ENCODE measurements at regions not wholly inside any gene's neighbourhood (a gene's known extent, or its start where the extent isn't known, plus 50 kb on each side); places are given as distances from the start of the nearest gene placed in this dataset.
A peak's percentile ranks its signal among the peaks of the same experiment; 100 is the strongest.

DNA sequence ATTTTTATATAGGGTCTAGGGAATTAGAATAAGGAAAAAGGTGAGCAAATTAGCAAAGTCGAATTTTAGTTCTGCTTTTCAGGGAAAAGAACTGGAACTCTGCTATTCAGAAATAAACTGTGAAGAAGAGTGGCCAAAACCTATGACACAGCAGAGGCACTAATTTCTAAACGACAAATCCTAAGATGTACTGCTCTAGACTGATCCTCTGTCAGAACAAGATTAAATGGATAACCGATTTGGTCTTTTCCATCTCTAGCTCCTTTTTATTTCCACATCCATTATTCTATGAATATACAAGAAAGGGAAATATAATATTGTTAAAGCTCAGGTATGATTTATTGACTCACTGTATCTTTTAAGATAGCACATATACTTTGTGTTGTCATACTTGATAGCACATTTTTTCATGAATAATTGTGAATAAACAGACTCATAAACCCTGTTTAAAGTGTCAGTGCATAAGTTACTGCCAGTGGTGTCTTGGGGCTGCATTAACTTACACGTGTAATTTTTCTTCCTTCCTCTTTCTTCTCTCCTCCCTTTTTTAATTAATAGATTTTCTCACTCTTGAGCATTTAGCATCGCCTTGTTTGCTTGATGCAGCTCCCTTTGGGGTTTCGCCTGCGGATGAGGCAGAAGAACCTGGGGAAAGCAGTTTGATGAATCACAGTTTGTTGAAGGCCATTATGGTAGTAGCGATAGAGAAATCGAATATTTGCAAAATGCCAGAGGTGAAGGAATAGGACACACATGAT is 496.6 kb downstream of the ADGRL2 start:
- no peak for DNase-seq

DNA sequence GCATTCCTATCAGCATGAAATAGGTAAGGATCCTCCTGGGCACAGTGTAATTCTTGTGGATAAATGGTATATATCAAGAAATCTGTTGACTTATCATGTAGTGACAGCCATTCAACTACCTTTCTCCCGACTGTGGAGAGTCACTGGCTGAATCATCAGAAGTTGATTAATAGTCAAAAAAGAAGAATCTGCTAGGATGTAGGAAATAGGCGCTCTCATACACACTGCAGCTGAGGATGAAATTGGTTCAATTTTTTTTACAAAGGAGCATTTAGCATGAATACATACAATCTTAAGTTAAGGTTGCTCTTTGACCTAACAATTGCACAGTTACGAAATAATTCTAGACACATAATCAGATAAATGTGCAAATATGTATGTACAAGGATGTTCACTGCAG is 486.8 kb downstream of the ADGRL2 start:
- no peak for DNase-seq

DNA sequence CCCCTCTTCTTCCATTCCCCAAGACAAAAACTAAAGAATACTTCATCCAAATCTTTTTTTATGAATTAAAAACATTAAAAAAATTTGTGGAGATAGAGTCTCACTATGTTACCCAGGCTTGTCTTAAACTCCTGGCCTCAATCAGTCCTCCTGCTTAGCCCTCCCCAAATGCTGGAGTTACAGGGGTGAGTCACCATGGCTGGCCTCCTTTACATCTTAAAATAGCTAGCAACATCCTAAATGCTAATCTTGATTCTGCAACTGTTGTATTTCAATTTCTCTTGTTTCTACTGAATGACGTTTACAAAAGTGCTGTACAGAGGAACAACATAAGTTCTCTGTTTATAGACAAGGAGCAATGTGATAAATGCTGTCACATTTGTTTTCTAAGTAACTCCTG is 483.5 kb downstream of the ADGRL2 start:
- no peak for DNase-seq

DNA sequence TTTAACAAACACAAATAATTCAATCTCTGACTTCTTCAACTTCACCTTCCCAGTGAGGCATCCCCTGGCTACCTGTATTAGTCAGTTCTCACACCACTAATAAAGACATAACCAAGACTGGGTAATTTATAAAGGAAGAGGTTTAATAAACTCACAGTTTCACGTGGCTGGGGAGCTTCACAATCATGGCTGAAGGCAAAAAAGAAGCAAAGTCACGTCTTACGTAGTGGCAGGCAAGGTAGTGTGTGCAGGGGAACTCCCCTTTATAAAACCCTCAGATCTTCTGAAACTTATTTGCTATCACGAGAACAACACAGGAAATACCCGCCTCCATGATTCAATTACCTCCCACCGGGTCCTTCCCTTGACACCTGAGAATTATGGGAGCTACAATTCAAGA is 478.5 kb downstream of the ADGRL2 start:
- DNase-seq, result no peak

DNA sequence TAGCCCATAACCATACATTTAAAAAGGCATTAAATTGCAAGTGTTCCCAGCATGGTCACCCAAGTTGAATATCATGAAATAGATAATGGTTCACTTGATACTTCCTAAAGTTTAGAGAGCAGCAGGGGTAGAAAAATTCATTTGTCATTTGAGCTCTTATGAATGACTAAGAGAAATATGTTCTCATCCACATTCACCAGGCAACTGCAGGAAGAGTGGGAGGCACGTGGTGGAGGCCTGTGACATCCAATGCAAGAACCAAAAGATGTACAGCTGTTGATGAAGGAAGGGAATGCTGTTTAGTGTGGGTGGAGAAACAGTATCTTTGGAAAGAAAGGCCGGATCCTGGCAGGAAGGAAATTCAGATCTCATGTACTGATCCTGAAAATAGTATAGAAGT is 473.1 kb downstream of the ADGRL2 start:
- no peak for DNase-seq

DNA sequence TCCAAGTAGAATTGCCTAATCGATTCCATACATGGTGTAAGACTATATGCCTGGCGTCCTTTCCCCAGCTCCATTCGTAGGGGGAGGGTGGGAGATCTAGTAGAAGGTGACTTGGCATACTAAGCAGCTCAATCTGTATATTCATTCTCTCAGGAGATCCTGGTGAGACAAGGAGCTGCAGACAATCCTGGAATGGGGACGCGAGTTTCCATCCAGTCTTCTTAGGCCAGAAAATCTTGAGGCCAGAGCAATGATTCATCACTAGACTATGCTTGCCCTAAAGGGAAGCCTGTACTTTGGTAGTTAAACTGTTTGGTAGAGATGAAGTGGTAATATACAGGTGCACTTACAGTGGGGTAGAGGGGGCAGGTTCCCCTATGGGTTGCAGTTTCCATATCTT is 468.7 kb downstream of the ADGRL2 start:
- no peak for DNase-seq

DNA sequence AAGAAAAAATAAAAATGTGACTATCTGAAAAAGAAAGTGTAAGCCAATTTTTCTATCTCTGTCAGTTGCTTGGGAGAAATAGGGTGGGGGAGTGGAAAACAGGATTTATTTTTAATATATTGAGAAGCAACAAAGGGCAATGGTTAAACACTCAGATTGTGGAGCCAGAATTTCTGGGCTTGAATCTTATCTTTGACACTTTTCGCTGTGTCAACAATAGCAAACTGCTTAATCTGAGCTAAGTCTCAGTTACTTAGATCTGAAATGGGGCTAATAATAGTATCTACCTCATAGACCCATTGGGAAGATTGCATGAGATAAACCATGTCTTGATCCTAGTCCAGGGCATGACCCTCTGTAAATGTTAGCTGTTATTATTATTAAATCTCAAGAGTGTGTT is 468.1 kb downstream of the ADGRL2 start:
- DNase-seq, result no peak

DNA sequence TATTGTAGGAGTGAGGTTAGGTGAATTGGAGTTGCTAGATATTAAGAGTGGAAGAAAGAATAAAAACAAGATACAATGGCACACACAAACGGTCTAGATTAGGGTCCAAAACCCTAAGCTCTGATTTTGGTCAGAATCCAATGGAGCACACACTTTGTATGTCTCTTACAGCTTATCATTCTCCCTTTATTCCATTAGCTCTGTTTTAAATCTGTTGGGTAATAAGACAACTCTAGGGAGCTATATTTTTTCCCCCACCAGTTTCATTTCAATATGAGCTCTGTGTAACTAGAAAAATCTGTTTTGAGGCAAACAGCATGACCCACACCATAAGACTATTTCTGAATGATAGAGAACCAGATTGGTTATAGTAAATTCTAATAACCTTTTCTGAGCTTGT is 465.6 kb downstream of the ADGRL2 start:
- DNase-seq, result no peak

DNA sequence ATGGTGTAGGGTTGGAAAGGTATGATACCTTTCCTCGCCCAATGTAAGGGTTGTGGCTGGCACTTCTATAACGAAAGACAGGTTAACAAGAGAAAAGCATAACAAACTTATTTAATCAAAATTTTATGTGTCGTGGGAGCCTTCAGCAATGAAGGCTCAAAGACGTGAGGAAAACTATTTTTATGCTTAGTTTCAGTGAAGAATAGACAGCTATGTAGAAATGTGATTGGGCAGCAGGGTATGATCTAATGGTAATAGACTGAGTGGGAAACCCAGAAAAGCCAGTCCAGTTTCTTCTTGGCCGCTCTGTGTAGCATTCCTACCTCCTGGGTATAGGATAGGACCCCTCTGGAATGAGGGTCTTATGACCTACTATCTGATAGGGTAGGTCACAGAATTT is 464.7 kb downstream of the ADGRL2 start:
- no peak for DNase-seq

DNA sequence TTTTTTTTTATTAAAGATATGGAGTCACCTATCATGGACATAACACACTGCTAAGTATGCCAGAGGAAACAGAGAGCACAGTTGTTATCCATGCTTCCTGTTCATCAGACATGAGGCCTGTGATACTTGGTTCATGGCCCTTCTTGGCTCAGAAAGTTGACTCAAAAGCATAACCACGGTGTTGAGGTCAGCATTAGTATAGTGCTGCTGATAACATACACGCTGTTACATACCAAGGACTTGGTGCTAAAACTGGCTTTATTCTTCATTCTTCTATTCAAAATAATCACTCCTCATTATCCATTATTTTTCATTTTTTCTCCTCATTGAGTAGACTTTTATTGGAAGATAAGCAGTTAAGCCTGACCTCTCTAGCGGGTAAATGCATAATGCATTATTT is 464.1 kb downstream of the ADGRL2 start:
- DNase-seq, result no peak

DNA sequence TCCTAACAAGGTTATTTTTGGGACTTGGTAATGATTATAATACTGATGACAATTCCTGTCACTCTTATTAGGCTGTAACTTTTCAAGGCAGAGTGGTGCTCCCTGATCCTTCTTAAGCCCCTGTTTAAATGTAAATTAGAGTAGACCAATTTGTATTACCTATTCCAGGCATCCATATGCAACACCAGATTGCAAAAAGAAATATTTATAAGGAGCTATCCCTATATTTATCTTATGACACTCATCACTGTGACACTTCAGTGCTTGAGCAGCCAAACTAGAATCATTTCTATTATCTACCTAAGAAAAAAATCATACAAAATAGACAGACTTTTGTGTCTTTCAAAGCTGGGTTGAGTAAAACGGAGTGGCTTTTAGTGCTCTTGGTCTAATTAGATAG is 462.7 kb downstream of the ADGRL2 start:
- DNase-seq, result no peak

DNA sequence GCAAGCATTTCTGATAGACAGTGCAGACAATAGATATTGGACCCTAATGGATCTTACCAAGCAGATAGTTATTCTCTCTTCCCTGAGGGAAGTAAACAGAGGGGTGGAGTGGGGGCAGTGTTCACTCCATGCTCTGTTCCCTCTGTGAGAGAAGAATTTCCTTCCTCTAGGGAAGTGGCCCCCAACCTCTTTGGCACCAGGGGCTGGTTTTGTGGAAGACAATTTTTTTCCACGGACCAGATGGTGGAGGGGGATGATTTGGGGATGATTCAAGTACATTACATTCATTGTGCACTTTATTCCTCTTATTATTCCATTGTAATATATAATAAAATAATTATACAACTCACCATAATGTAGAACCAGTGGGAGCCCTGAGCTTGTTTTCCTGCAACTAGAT is 459.9 kb downstream of the ADGRL2 start:
- no peak for DNase-seq

DNA sequence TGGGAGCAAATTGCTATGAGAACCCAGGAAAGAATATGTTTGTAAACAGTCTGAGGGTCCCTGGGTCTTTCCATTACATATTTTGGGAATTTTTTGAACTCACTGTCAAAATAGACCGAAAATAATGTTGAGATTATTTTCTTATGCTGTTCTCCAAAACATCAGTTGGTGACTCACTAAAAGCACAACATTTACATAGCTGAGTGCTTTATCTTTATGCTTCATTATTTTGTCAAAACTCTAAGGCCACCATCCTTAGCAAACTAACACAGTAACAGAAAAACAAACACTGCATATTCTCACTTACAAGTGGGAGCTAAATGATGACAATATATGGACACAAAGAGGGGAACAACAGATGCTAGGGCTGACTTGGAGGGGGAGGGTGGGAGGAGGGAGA is 459.3 kb downstream of the ADGRL2 start:
- DNase-seq, result no peak

DNA sequence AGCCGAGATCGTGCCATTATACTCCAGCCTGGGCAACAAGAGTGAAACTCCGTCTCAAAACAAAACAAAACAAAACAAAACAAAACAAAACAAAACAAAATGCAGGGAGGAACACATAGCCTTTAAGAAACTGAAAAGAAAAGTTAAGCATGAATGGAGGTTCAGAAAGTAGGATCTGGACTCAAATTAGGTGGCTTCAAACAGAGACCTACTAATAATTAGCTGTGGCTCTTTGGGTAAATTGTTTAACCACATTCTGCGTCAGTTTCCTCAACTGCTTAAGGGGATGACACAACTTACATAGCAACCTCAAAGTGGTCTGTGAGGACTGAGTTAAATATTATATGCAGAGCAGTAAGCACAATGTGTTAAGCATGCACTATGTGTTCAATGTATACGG is 458.2 kb downstream of the ADGRL2 start:
- no peak for DNase-seq

DNA sequence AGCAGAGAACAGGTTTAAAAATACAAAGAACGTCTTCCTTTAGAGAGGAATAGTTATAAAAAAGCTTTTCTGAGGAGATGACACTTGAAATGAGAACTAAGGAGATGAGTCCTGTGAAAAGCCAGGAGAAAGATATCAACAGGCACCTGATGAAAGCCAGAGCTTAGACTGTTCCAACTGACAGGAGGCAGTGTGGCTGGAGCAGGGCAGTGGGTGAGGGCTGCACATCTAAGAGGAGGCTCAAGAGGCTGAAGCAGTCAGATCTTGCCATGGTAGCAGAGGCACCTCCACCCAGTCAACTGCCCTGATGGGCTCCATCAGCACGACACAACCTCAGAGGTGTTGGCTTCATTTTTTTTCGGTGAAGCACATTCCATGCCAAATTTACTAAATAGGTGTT is 445.3 kb downstream of the ADGRL2 start:
- no peak for DNase-seq

DNA sequence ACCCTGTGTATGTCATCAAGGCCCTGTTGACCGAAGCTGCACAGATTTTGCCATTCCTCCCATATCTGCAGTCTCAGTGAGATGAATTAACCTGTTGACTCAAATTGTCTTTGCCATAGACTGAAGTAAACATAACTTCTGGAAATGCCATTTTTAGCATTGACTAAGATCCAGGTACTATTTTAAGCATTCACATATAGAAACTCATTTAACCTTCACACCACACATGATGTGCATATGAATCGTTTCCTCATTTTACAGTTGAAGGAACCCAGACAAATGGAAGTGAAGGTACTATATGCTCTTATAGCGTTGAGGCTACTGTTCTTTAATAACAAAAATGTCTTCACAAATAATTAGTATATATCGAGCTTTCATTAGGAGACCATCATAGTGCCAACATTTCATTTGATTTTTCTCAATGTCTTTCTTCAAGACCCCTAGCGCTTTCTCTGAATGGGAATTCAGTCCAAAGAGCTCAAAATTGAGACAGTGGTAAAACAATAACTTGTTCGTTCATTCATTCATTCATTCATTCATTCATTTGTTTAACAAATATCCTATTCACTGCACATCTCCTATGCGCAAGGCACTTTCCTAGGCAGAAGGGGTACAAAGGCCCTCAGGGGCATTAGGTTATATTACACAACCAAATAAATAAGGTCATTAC is 444.7 kb downstream of the ADGRL2 start:
- DNase-seq, result no peak

DNA sequence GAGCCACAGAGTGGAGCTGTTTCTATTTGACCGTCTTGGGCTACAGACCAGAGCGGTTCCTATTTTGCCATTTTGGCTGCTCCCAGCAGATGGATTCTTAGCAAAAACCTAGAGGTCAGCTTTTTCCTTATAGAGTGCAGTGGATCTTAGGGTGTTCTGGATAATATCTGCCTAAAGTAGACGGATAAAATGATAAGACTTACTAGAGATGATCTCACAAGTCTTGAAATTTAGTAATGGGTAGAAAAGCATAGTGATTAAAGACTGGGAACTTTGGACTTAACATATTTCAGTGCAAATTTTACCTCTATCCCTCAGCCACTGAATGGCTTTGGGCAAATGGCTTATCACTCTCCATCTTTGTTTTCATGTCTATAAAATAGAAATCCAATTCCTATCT is 439.8 kb downstream of the ADGRL2 start:
- no peak for DNase-seq

DNA sequence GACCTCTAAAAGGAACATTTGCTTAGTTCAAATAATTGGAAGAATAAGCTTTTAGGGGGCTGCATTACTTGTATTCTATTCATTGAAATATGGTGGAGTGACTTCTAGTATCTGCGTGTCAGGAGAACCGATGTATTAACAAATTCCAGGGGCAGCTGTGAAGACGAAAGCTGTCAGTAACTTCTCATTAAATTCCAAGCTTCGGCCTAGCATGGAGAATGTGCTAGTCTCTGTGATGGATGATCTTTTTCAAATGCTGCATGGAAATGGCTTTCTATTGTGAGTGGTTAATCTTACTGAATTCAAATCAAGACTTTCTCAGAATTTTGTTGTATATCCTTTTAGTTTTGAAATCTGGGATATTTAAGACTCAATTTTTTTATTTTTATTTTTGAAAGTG is 429.9 kb downstream of the ADGRL2 start:
- DNase-seq, result no peak

DNA sequence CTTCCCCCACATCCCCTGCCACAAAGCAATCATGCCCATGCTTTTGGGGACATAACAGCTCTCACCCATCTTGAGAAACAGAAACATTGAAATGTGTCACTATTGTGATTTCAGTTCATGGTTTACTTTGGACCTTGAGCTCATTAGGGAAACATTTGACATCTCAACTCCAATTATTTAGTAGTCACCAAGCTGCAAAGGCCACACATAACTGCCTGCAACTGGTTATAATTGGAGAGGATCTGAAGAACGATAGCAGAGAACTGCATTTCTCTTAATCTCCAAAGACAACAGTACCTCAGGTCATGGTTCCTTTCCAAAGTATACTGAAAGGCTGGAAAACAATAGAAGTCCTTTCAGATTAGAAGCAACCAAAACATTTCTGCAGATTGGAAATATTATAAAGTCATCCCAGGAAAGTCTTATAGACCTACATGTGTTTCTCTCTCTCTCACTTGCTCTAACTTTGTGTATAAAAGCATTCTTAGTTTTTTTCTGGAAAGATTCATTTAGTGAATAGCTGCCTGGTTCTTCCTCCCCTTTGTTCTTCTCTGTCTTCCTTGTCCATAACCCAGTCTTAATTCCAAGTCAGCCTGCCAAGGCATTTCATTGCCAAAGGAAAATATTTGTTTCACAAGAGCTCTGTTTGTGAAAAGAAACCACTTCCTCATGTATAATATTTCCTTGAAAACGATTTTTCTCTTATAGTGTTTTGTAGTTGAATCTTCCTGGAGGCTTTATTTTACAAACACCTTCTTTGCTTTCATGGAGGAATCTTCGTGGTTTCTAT is 426.8 kb downstream of the ADGRL2 start:
- DNase-seq, result no peak

DNA sequence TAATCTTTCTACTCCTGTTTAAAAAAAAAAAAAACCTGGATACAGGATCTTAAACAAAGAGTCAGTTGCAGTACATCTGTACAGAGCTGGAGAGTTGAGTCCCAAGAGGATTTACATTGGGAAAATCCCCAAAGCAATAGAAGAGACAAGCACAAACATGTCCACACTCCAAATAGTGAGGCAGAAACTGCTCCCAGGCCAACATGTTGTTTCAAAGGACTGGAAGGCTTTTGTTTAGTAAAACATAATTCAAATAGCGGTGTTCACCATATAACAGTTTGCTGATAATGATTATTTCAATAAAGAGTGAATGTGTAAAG is 425.4 kb downstream of the ADGRL2 start:
- DNase-seq, result no peak

DNA sequence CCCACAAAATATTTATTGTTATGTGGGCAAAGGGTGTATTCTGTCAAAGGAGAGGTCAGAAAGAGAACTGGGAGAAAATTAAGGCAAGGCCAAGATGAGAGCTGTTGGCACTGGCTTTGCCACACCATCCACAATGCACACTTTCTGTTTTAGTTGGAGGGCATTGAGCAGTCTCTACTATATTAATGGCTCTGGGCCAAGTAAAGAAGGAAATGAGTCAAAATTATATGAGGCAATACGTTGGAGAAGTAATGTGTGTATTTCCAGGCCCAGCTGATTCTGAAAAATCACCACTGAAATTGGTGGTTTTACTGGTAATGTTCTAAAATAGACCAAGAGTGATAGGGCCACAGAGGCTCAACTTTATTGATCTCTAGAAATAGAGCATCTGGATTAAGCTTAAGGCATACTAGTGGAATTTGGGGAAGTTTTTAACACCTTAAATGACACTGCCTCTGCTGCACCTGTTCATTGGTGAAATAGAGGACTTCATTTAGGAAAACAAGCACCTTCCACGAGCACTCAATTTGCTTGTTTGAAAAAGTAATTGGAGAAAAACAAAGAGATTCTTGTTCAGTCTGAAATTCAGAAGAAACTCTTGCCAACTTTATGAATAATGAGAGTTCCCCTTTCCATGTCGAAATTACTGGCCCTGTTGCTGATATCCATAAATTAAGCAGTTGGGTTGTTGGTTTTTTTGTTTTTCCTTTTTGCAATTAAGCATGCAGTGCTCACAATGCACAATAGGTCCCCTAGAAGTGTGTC is 424.9 kb downstream of the ADGRL2 start:
- DNase-seq, result peak in 1 of 2 experiments; percentile 13

DNA sequence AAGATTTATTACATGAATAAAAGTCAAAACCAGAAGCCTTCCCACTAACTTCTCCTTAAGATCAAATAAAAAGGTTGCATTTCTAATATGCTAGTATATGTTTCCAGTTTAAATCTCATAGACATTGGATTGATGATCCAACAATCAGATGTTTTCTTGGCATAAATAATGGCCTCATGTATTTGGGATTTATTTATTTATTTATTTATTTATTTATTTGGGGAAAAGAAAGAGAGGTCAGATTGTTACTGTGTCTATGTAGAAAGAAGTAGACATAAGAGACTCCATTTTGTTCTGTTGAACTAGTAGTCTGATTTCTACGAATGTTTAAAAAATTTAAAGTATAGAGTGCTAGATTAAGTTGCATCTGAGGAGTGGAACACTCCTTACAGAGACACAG is 422.4 kb downstream of the ADGRL2 start:
- no peak for DNase-seq

DNA sequence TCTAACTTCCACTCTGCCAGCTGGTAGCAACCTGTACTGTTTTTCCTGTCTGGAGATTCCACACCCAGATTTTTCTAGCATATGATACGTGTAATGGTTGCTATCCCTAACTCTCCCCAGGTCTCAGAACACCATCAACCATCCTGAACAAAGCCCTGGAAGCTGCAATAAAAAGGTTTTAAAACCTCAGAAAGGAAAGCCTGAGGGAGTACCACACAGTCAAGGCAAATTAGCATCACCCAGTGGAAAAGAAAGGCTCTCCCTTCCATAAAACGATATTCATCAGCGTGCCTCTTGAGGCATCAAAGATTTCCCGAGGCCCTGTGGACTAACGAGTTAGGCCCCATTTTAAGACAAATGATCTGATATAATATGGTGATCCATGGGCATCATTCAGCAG is 421.0 kb downstream of the ADGRL2 start:
- DNase-seq, result no peak

DNA sequence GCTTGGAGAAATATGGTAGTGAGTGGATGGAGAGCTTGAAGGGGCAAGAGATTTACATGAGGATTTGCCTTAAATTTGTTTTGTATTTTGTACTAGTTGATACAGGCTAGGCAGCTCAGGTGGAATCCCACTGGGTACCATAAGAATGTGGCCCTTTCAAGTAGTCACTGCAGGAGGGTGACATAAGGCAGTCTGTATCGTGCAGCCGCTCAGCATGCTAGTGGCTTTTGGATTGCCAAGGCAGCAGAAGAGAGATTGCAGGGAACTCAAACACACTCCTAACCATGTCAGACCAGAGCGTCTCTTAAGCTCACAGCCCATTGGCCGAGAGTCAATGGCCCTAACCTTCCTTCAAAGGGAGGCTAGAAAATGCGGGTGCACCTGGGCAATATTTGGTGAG is 420.0 kb downstream of the ADGRL2 start:
- DNase-seq, result no peak

Measured in SW 1271 (cell line).